ENCODE measurements at regions not wholly inside any gene's neighbourhood (a gene's known extent, or its start where the extent isn't known, plus 50 kb on each side); places are given as distances from the start of the nearest gene placed in this dataset.

DNA sequence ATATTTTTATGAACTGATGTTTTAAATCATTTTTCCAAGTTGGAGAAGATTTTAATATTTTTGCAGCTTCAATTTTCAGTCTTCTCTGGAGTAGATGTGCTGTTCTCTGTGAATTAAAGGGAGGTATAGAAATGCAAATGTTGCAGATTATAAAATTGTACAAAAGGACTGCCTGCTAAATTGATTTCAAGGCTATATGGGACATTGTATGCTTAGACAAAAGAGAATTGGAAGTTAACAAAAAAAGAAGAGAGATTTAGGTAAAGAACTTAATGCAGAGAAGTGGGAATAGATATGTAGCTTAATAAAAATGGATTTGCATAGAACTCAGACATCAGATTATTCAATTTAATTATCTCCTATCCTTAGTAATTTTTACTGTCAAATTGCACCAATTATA lies 403.3 kb downstream of the ZIC3 start:
- H3K27me3 ChIP-seq, result peaks cover 5% of the 10 kb centered on the region
- H3K9me3 ChIP-seq (replicated peaks in 1 of 3), result no peaks in the 10 kb centered on the region
- intact Hi-C loops (cut with DNase I), result no loop called here
- no peak for DNase-seq
- TF ChIP-seq, protein P1, sequence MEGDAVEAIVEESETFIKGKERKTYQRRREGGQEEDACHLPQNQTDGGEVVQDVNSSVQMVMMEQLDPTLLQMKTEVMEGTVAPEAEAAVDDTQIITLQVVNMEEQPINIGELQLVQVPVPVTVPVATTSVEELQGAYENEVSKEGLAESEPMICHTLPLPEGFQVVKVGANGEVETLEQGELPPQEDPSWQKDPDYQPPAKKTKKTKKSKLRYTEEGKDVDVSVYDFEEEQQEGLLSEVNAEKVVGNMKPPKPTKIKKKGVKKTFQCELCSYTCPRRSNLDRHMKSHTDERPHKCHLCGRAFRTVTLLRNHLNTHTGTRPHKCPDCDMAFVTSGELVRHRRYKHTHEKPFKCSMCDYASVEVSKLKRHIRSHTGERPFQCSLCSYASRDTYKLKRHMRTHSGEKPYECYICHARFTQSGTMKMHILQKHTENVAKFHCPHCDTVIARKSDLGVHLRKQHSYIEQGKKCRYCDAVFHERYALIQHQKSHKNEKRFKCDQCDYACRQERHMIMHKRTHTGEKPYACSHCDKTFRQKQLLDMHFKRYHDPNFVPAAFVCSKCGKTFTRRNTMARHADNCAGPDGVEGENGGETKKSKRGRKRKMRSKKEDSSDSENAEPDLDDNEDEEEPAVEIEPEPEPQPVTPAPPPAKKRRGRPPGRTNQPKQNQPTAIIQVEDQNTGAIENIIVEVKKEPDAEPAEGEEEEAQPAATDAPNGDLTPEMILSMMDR (IDR thresholded peaks at IDR 0.05), result no peak
- TF ChIP-seq POLR2A (IDR thresholded peaks at IDR 0.05), result no peak
- no peak overlapping the region for H3K4me3 ChIP-seq
- H3K36me3 ChIP-seq (replicated peaks in 1 of 2), result no peaks in the 10 kb centered on the region
- no peak overlapping the region for H3K27ac ChIP-seq
- no peaks in the 10 kb centered on the region for H3K4me1 ChIP-seq (replicated peaks in 1 of 2)

DNA sequence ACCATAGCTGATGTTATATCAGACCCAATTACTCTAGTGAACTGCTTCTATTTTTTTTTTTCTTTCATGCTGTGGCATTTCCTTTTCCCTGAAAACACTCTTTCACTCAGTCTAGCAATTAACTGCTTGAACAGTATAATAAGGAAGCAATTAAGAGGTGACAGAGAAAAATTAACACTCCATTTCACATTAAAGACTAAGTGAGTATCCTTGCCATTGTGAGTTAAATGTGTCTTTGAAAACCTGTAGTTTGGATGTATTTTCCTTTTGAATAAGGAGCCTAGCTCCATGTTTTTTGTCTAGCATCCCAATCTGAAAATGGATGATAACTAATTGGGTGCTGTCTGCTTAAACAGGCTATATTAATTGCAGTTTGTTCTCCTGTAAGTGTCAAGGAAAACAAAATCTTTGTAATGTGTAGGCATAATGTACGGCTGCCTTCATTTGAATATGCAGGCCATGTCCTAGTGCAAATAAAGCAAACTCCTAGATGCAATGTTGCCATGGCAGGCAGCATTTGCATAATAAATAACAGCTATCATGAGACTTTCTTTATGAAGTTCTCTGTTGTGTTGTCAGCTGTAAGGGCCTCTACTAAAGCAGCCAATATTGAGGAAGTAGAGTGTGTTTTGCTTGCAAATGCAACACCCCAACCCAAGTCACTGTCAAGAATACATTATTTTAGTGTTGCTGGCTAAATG lies 416.7 kb downstream of the ZIC3 start:
- no peak for TF ChIP-seq POLR2A (IDR thresholded peaks at IDR 0.05)
- TF ChIP-seq, protein P1 (IDR thresholded peaks at IDR 0.05), result no peak
- Histone ChIP-seq H3K36me3 (replicated peaks in 1 of 2) (no peaks in the 10 kb centered on the region), H3K4me3 (no peak overlapping the region), H3K27me3 (no peaks in the 10 kb centered on the region), H3K9me3 (replicated peaks in 1 of 3) (no peaks in the 10 kb centered on the region), H3K27ac (no peak overlapping the region), H3K4me1 (replicated peaks in 1 of 2) (no peaks in the 10 kb centered on the region)
- intact Hi-C loops (cut with DNase I), result no loop called here
- 38 to 60% (median 44%) methylated on average over 1 of the region's 1 CpG for WGBS, 4 donors
- no peak for DNase-seq

DNA sequence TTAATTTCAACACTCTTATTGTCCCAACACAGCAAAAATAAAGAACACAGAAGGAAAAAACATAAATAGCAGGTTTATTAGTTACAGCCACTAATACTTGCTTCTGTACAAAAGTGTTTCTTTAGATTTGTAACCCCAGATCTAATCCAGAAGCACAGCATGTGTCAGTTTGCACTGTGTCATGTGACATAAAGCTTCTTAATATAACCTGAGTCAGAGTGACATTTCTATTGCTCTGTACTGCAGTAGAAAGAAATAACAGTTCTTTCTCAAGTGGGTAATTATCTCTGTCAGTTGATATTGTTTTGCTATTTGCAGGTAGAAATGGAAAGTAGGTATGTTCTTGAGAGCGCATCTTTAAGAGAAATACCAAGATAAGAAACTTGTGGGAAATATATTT lies 422.5 kb downstream of the ZIC3 start:
- no peak for DNase-seq
- H3K36me3 ChIP-seq (replicated peaks in 1 of 2), result no peaks in the 10 kb centered on the region

DNA sequence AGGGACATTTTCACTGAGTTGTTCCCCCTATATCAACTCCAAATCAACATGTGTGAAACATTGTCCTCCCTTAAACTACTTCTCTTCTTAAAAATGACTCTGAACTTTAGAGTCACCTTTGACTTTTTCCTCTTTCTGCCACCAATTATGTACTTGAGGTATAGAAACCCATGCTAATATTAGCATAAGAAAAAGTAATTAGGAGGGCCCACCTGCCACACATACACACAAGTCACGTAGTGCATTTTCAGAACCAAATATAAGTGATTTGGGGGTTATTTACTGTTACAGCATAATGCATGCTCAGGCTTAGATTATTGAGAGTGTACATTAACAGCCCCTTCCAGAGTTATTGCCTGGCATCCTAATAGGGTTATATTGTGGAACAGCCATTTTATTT lies 432.7 kb downstream of the ZIC3 start:
- no peak overlapping the region for H3K27ac ChIP-seq
- H3K36me3 ChIP-seq (replicated peaks in 1 of 2), result no peaks in the 10 kb centered on the region
- intact Hi-C loops (cut with DNase I), result no loop called here
- no peak overlapping the region for H3K4me3 ChIP-seq
- no peak for TF ChIP-seq POLR2A (IDR thresholded peaks at IDR 0.05)
- TF ChIP-seq, protein P1 (IDR thresholded peaks at IDR 0.05), result no peak
- H3K27me3 ChIP-seq, result peaks cover 9% of the 10 kb centered on the region
- no peaks in the 10 kb centered on the region for H3K4me1 ChIP-seq (replicated peaks in 1 of 2)
- WGBS, 4 donors, result 36 to 70% (median 54%) methylated on average over 1 of the region's 1 CpG
- no peak for DNase-seq
- H3K9me3 ChIP-seq (replicated peaks in 1 of 3), result no peaks in the 10 kb centered on the region

More for the DNA sequence above, 422.5 kb downstream of the ZIC3 start:
- H3K9me3 ChIP-seq (replicated peaks in 1 of 3), result no peaks in the 10 kb centered on the region
- H3K27ac ChIP-seq, result no peak overlapping the region
- intact Hi-C loops (cut with DNase I), result no loop called here
- no peak for TF ChIP-seq POLR2A (IDR thresholded peaks at IDR 0.05)
- TF ChIP-seq, protein P1 (IDR thresholded peaks at IDR 0.05), result no peak
- no peaks in the 10 kb centered on the region for H3K4me1 ChIP-seq (replicated peaks in 1 of 2)
- H3K4me3 ChIP-seq, result no peak overlapping the region
- WGBS, 4 donors, result 68 to 87% (median 79%) methylated on average over 1 of the region's 1 CpG
- H3K27me3 ChIP-seq, result no peaks in the 10 kb centered on the region
